GM19372 (cell line): ENCODE measurements at regions not wholly inside any gene's neighbourhood (a gene's known extent, or its start where the extent isn't known, plus 50 kb on each side); places are given as distances from the start of the nearest gene placed in this dataset.

Experiments used
- ATAC-seq: cut with Tn5 transposase; IDR thresholded peaks from one replicate; pipeline ENCODE4 v1.9.1; 2021; ENCODE audit warnings: mild to moderate bottlenecking, low read depth, moderate library complexity; ENCODE audit not compliant: unreplicated experiment

GRCh38 chr2:173797586-173798263 is 167.4 kb downstream of the SP3 start:
- ATAC-seq, result no peak

GRCh38 chr2:173802518-173802917 is 162.7 kb downstream of the SP3 start:
- no peak for ATAC-seq

- no peak for ATAC-seq
Measured at GRCh38 chr2:173803449-173803848, 161.7 kb downstream of the SP3 start.

- no peak for ATAC-seq
Measured at GRCh38 chr2:173806761-173807160, 158.4 kb downstream of the SP3 start.

- no peak for ATAC-seq
Measured at GRCh38 chr2:173808718-173809117, 156.5 kb downstream of the SP3 start.

GRCh38 chr2:173812321-173812720 is 152.9 kb downstream of the SP3 start:
- no peak for ATAC-seq

GRCh38 chr2:173814306-173814705 is 150.9 kb downstream of the SP3 start:
- ATAC-seq, result no peak

- no peak for ATAC-seq
Measured at GRCh38 chr2:173815772-173816171, 149.4 kb downstream of the SP3 start.

GRCh38 chr2:173817582-173817981 is 147.6 kb downstream of the SP3 start:
- ATAC-seq, result no peak

GRCh38 chr2:173818285-173818684 is 146.9 kb downstream of the SP3 start:
- ATAC-seq, result no peak

- ATAC-seq, result no peak
Measured at GRCh38 chr2:173819852-173820251, 145.3 kb downstream of the SP3 start.

- no peak for ATAC-seq
Measured at GRCh38 chr2:173821451-173821850, 143.7 kb downstream of the SP3 start.

GRCh38 chr2:173822889-173823542 is 142.2 kb downstream of the SP3 start:
- ATAC-seq, result no peak

- ATAC-seq, result no peak
Measured at GRCh38 chr2:173823543-173823939, 141.6 kb downstream of the SP3 start.

GRCh38 chr2:173828189-173829142 is 136.7 kb downstream of the SP3 start:
- ATAC-seq, result no peak

GRCh38 chr2:173829727-173830126 is 135.4 kb downstream of the SP3 start:
- ATAC-seq, result no peak

- ATAC-seq, result no peak
Measured at GRCh38 chr2:173830170-173830569, 135.0 kb downstream of the SP3 start.

- ATAC-seq, result no peak
Measured at GRCh38 chr2:173831312-173832229, 133.6 kb downstream of the SP3 start.

GRCh38 chr2:173834141-173834540 is 131.0 kb downstream of the SP3 start:
- ATAC-seq, result no peak

GRCh38 chr2:173835726-173836125 is 129.4 kb downstream of the SP3 start:
- ATAC-seq, result no peak
